ENCODE measurements at regions not wholly inside any gene's neighbourhood (a gene's known extent, or its start where the extent isn't known, plus 50 kb on each side); places are given as distances from the start of the nearest gene placed in this dataset.

DNA sequence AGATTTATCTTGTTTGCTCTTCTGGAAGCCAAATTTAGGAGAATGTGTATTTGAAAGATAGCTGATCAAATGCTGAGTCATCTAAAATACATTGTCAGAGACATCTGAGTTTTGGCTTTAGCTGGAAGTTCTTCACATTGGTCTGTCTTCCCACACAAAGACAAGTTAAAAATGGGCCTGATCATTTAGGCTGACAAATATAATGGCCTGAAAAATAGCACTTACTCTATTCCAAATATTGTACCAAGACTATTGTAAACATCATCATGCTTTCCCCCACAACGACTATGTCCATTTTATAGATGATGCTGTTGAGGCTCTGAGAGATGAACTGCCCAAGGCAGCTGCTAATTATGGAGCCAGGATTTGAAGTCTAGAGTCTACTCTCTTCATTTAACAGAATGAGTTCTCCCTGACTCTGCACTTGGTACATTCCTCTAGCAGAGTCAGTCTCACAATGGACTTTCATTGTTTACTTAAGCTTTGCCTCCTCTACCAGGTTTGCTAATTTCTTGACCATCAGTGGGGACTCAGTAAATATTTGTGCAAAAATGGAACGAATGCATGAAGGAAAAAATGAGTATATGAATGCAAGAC is 619.4 kb upstream of the KLF4 start:
- POLR2A ChIA-PET, result no interaction called here
- CTCF ChIA-PET, result no interaction called here

DNA sequence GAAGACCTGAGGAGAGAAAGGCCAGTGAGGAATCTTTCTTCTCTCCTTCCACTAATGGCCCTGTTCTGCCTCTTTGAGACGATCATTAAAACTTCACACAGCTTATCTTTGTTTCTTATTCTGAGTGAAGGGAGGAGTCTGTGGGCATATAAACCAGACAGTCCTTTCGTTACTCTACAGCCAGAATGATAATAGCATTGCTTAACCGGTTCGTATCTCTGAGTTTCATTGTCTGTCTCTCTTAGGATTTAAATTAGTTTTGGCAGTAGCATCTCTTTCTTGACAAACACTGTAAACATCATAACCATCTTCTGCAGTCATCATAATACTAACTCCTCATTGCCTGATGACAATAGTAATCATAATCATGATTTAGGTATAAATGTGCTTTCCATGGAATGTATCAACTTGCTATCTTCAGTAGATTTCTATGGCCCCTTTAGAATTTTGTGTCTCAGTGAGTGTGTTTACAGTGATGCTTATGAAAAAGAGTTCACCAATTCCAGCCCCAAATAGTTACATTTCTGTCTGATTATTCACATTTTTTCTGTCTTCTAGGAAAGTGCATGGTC is 618.8 kb upstream of the KLF4 start:
- POLR2A ChIA-PET, result no interaction called here
- H3K36me3 Mint-ChIP-seq (ENCODE audit: low read depth), result no peaks in the 10 kb centered on the region
- CTCF ChIA-PET, result no interaction called here
- intact Hi-C loops (cut with micrococcal nuclease), result no loop called here
- TF ChIP-seq, protein P1, sequence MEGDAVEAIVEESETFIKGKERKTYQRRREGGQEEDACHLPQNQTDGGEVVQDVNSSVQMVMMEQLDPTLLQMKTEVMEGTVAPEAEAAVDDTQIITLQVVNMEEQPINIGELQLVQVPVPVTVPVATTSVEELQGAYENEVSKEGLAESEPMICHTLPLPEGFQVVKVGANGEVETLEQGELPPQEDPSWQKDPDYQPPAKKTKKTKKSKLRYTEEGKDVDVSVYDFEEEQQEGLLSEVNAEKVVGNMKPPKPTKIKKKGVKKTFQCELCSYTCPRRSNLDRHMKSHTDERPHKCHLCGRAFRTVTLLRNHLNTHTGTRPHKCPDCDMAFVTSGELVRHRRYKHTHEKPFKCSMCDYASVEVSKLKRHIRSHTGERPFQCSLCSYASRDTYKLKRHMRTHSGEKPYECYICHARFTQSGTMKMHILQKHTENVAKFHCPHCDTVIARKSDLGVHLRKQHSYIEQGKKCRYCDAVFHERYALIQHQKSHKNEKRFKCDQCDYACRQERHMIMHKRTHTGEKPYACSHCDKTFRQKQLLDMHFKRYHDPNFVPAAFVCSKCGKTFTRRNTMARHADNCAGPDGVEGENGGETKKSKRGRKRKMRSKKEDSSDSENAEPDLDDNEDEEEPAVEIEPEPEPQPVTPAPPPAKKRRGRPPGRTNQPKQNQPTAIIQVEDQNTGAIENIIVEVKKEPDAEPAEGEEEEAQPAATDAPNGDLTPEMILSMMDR (IDR thresholded peaks at IDR 0.05), result no peak
- no peaks in the 10 kb centered on the region for H3K27me3 Mint-ChIP-seq
- H3K27ac Mint-ChIP-seq, result no peak overlapping the region
- H3K9me3 Mint-ChIP-seq, result no peaks in the 10 kb centered on the region
- no peaks in the 10 kb centered on the region for H3K4me1 Mint-ChIP-seq
- H3K4me3 Mint-ChIP-seq, result no peak overlapping the region
- no peak for DNase-seq
- ATAC-seq (ENCODE audit: low read depth), result no peak

More for the DNA sequence above, 619.4 kb upstream of the KLF4 start:
- Mint-ChIP-seq H3K27ac (no peak overlapping the region), H3K27me3 (no peaks in the 10 kb centered on the region), H3K36me3 (ENCODE audit: low read depth) (no peaks in the 10 kb centered on the region), H3K4me1 (no peaks in the 10 kb centered on the region), H3K4me3 (no peak overlapping the region), H3K9me3 (no peaks in the 10 kb centered on the region)
- TF ChIP-seq, protein P1 (IDR thresholded peaks at IDR 0.05), result no peak
- intact Hi-C loops (cut with micrococcal nuclease), result no loop called here
- ATAC-seq (ENCODE audit: low read depth), result no peak
- DNase-seq, result no peak

- intact Hi-C loops (cut with micrococcal nuclease), result no loop called here
- no peak for ATAC-seq (ENCODE audit: low read depth)
- H3K27ac Mint-ChIP-seq, result no peak overlapping the region
- H3K4me3 Mint-ChIP-seq, result no peak overlapping the region
- CTCF ChIA-PET, result no interaction called here
- H3K4me1 Mint-ChIP-seq, result no peaks in the 10 kb centered on the region
- POLR2A ChIA-PET, result no interaction called here
- no peaks in the 10 kb centered on the region for H3K27me3 Mint-ChIP-seq
- no peaks in the 10 kb centered on the region for H3K9me3 Mint-ChIP-seq
- TF ChIP-seq, protein P1 (IDR thresholded peaks at IDR 0.05), result no peak
- no peaks in the 10 kb centered on the region for H3K36me3 Mint-ChIP-seq (ENCODE audit: low read depth)
- DNase-seq, result no peak
Measured at GRCh38 chr9:108105885-108106284, 616.3 kb upstream of the KLF4 start.

DNA sequence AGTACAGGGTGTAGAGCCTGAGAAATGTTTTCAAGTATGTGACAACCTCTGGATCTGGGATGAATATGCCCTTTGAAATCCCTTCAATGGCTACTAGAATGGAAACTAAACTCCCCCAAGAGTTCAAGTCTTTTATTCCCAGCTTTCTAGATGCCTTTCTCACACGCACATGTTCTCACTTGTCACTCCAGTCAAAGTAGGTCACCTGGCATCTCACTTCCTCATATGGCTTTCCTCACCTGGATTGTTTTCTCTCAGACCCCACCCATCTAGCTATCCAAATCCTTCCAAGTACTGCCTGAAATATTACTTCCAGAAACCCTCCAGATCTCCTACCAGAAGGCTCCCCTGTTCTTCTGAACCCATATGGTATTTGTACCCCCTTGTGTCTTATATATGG is 615.4 kb upstream of the KLF4 start:
- no peak overlapping the region for H3K4me3 Mint-ChIP-seq
- H3K4me1 Mint-ChIP-seq, result no peaks in the 10 kb centered on the region
- H3K36me3 Mint-ChIP-seq (ENCODE audit: low read depth), result no peaks in the 10 kb centered on the region
- TF ChIP-seq, protein P1 (IDR thresholded peaks at IDR 0.05), result no peak
- ChIA-PET CTCF (no interaction called here), POLR2A (no interaction called here)
- ATAC-seq (ENCODE audit: low read depth), result no peak
- no peak overlapping the region for H3K27ac Mint-ChIP-seq
- no peaks in the 10 kb centered on the region for H3K9me3 Mint-ChIP-seq
- intact Hi-C loops (cut with micrococcal nuclease), result no loop called here
- no peaks in the 10 kb centered on the region for H3K27me3 Mint-ChIP-seq
- no peak for DNase-seq

DNA sequence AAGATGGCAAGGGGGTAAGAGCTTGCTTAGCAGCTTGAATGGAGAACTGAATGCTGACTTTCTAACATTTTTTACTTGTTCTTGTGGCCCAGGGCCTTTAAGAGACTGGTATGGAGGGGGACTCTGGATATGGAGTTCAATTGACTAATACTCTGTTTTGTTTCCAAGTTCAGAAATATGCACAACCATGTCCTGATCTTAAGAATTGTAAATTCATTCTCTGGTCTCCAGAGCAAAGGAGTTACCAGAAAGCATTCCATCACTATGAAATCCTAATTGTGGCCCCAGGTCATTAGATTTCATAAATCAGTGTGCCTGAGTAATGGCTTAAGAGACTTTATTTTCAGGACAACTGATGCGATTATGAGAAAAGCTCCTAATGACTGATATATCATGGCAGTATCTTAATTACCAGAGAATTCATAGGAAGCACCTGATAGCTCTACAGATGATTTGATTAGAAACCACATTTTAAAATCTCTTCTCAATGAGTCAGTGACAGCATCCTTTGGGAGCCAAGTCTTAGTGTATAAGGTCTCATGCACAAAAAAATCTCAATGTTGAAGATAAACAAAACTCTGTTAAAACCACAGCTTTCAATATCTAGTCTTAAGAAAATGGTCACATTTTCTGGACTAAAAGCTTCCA is 613.6 kb upstream of the KLF4 start:
- Mint-ChIP-seq H3K27ac (no peak overlapping the region), H3K27me3 (no peaks in the 10 kb centered on the region), H3K4me3 (no peak overlapping the region), H3K9me3 (no peaks in the 10 kb centered on the region), H3K4me1 (no peaks in the 10 kb centered on the region), H3K36me3 (ENCODE audit: low read depth) (no peaks in the 10 kb centered on the region)
- ChIA-PET CTCF (no interaction called here), POLR2A (no interaction called here)
- DNase-seq (no peak), ATAC-seq (ENCODE audit: low read depth) (no peak)
- intact Hi-C loops (cut with micrococcal nuclease), result no loop called here
- TF ChIP-seq, protein P1 (IDR thresholded peaks at IDR 0.05), result no peak
